Uterus (tissue), 3 donors: ENCODE measurements at regions not wholly inside any gene's neighbourhood (a gene's known extent, or its start where the extent isn't known, plus 50 kb on each side); places are given as distances from the start of the nearest gene placed in this dataset.

Experiments used
- DNase-seq, 2 donors: peaks; one replicate each; pipeline ENCODE4 v3.0.0-alpha.2; 2019 to 2020
- H3K27ac ChIP-seq, 2 donors: fragments of 200-600 bp; sonication (generic); 1 replicate in 1 of 2; 2 replicates in 1 of 2; pipeline ENCODE4 v1.5.1; 2016 to 2018
- H3K27me3 ChIP-seq, 2 donors: fragments of 200-600 bp; sonication (generic); one replicate each; pipeline ENCODE4 v1.5.1; 2018 to 2019; ENCODE audit warnings: control low read depth in 1 of 2
- H3K36me3 ChIP-seq, 2 donors: fragments of 200-600 bp; sonication (generic); one replicate each; pipeline ENCODE4 v1.5.1; 2019; ENCODE audit warnings: control low read depth in 1 of 2
- H3K4me1 ChIP-seq, 2 donors: fragments of 200-600 bp; sonication (generic); one replicate each; pipeline ENCODE4 v1.5.1; 2018 to 2019; ENCODE audit warnings: control low read depth in 1 of 2
- H3K4me3 ChIP-seq, 2 donors: fragments of 200-600 bp; sonication (generic); 1 replicate in 1 of 2; 2 replicates in 1 of 2; pipeline ENCODE4 v1.5.1; 2018 to 2019; ENCODE audit warnings: mild to moderate bottlenecking in 1 of 2
- H3K9me3 ChIP-seq, 2 donors: fragments of 200-600 bp; sonication (generic); one replicate each; pipeline ENCODE4 v1.5.1; 2019; ENCODE audit warnings: control low read depth in 1 of 2
- POLR2A ChIP-seq, 2 donors: fragments of 450-650 bp; IDR thresholded peaks; one replicate each; pipeline ENCODE4 v1.6.1; 2016; ENCODE audit warnings: antibody characterized with exemption in 2 of 2, mild to moderate bottlenecking in 1 of 2, moderate library complexity in 1 of 2
- intact Hi-C: fragments of 100-400 bp; cut with DNase I; formaldehyde crosslinking; loops from one replicate; pipeline ENCODE4 v1.15.1; 2023; ENCODE audit warnings: low total_unique reads
- TF ChIP-seq, protein P1 (sequence below), 4 experiments: fragments of 200-600 bp in 2 of 4; fragments of 450-650 bp in 2 of 4; sonication (generic) in 2 of 4; IDR thresholded peaks; one replicate each; pipeline ENCODE4 v1.5.1; 2016 to 2019; ENCODE audit warnings: antibody characterized with exemption in 4 of 4, mild to moderate bottlenecking in 2 of 4, moderate library complexity in 1 of 4
- donor health status: DM: yes; HTN: yes; CAD: no.

DNA sequence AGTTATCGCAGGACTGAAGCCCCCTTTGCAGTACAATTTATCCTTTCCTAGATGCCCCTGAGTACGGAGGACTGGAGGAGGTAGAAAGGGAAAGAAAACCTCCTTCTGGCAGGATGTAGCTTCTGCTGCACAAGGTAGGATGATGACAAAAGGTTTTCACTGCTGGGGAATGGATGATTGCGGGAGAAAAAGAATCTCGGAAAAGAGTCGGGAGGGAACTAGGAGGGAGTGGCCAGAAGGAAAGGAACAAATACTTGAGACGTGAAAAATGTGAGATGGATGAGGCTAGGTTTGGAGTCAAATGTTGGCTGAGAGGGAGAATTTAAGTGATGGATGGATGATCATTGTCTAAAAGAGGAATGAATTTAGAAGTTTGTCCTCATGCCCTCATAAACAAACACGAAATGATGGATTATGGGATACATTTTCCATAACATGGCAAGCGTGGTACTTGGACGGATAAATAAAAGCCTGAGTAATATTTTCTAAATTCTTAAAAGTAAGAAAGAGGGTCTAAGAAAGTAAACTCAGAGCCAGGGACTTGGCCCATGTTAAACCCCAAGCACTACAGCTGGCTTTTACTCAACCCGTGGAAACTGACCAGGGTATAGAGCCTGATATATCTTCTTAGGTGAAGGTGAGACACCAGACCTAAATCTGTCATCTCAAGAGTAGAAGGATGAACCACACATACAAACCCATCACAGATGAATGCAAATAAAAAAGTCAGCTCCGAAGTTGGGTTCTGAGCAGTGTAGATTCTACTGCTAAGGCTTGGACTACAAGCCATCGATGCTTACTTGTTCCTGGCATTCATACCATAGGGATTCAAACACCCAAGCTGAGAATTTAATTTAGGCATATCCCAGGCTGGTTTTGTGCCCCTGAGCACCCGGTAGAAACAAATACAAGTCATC, 72.4 kb downstream of the HFE start:
- DNase-seq, result no peak
- H3K9me3 ChIP-seq, result no peaks in the 10 kb centered on the region
- H3K4me3 ChIP-seq, result peak overlapping the region; percentile 61 to 63
- no peaks in the 10 kb centered on the region for H3K4me1 ChIP-seq
- intact Hi-C loops, result loop anchor here (10.0 kb wide), 1 partner anchor 55 kb away; a partner anchor contains a TSS
- peak overlapping the region; percentile 97 to 99 for H3K27ac ChIP-seq
- H3K27me3 ChIP-seq, result no peaks in the 10 kb centered on the region
- TF ChIP-seq POLR2A (IDR thresholded peaks at IDR 0.05), result no peak
- TF ChIP-seq, protein P1, sequence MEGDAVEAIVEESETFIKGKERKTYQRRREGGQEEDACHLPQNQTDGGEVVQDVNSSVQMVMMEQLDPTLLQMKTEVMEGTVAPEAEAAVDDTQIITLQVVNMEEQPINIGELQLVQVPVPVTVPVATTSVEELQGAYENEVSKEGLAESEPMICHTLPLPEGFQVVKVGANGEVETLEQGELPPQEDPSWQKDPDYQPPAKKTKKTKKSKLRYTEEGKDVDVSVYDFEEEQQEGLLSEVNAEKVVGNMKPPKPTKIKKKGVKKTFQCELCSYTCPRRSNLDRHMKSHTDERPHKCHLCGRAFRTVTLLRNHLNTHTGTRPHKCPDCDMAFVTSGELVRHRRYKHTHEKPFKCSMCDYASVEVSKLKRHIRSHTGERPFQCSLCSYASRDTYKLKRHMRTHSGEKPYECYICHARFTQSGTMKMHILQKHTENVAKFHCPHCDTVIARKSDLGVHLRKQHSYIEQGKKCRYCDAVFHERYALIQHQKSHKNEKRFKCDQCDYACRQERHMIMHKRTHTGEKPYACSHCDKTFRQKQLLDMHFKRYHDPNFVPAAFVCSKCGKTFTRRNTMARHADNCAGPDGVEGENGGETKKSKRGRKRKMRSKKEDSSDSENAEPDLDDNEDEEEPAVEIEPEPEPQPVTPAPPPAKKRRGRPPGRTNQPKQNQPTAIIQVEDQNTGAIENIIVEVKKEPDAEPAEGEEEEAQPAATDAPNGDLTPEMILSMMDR (IDR thresholded peaks at IDR 0.05), result no peak
- H3K36me3 ChIP-seq, result no peaks in the 10 kb centered on the region

DNA sequence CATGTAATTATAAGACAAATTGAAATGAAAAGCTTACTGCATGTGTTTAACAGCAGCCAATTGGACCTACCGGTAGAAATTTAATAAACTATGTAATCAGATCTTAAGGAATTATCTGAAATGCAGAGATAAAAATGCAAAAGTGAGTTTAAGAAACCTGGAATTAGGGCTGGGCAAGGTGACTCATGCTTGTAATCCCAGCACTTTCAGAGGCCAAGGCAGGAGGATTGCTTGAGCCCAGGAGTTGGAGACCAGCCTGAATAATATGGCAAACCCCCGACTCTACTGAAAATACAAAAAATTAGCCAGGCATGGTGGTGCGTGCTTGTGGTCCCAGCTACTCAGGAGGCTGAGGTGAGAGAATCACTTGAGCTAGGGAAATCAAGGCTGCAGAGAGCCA, 74.1 kb downstream of the HFE start:
- Histone ChIP-seq H3K9me3 (no peaks in the 10 kb centered on the region), H3K36me3 (no peaks in the 10 kb centered on the region), H3K4me1 (no peaks in the 10 kb centered on the region), H3K27ac (no peak overlapping the region), H3K4me3 (no peak overlapping the region), H3K27me3 (no peaks in the 10 kb centered on the region)
- intact Hi-C loops, result no loop called here
- DNase-seq, result no peak
- no peak for TF ChIP-seq POLR2A (IDR thresholded peaks at IDR 0.05)
- TF ChIP-seq, protein P1 (IDR thresholded peaks at IDR 0.05), result no peak

DNA sequence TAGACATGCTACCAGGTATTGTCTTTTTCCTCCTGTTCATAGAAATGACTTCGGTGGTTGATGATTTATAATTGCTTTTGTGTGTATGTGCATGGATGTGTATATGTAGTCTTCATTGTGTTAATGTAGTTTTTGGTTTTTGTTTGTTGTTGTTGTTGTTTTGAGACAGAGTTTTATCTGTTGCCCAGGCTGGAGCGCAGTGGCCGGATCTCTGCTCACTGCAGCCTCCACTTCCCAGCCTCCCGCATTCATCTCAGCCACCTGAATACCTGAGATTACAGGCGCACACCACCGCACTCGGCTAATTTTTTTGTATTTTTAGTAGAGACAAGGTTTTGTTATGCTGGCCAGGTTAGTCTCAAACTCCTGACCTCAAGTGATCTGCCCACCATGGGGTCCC, 75.2 kb downstream of the HFE start:
- Histone ChIP-seq H3K36me3 (no peaks in the 10 kb centered on the region), H3K27me3 (no peaks in the 10 kb centered on the region), H3K4me1 (no peaks in the 10 kb centered on the region), H3K27ac (no peak overlapping the region), H3K4me3 (no peak overlapping the region), H3K9me3 (no peaks in the 10 kb centered on the region)
- TF ChIP-seq, protein P1 (IDR thresholded peaks at IDR 0.05), result no peak
- no peak for TF ChIP-seq POLR2A (IDR thresholded peaks at IDR 0.05)
- intact Hi-C loops, result no loop called here
- no peak for DNase-seq

DNA sequence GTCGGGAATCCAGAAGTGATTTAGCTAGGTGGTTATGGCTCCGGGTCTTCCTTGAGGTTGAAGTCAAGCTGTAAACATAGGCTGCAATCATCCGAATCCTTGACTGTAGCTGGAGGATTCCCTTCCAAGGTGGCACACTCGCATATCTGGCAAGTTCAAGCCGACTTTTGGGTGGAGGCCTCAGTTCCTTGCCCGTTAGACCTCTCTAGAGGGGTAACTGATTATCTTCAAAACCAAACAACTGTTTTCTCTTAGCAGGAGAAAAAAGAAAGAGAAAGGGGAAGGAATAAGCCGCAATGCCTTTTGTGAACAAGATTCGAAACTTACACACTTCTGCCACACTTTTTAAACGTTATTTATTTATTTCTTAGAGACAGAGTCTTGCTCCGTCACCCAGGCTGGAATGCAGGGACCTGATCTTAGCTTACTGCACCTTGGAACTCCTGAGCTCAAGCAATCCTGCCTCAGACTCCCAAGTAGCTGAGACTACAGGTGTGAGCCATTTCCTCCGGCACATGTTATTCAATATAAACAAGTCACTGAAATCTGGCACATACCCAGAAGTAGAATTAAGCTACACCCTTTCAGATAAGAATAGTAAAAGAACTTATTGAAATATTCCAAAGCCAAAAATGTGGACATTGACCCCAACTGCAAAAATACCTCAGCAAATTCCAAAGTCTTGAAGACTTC, 76.3 kb downstream of the HFE start:
- intact Hi-C loops, result no loop called here
- no peak for TF ChIP-seq POLR2A (IDR thresholded peaks at IDR 0.05)
- TF ChIP-seq, protein P1 (IDR thresholded peaks at IDR 0.05), result no peak
- no peaks in the 10 kb centered on the region for H3K36me3 ChIP-seq
- no peak for DNase-seq
- H3K27me3 ChIP-seq, result no peaks in the 10 kb centered on the region
- no peaks in the 10 kb centered on the region for H3K9me3 ChIP-seq
- no peak overlapping the region for H3K4me3 ChIP-seq
- H3K27ac ChIP-seq, result no peak overlapping the region
- H3K4me1 ChIP-seq, result no peaks in the 10 kb centered on the region

DNA sequence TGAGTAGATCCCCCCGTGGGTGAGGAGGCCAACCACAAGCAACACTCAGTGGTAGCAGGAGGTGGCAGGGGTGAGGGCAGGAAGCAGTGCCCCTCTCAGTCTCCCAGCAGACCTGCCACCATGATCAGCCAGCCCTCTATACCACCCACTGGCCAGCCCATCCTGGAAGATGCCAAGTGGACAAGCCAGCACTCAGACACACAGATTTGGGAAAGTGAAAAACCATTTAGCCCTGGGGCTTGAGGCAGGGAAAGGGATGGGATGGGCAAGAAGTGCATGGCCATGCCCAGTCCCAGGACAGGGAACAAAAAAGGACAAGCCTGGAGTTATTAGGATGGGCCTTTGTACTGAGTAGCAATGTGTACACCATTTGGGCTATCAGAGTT, 76.9 kb downstream of the HFE start:
- TF ChIP-seq POLR2A (IDR thresholded peaks at IDR 0.05), result no peak
- TF ChIP-seq, protein P1 (IDR thresholded peaks at IDR 0.05), result no peak
- H3K36me3 ChIP-seq, result no peaks in the 10 kb centered on the region

More for the DNA sequence above, 76.9 kb downstream of the HFE start:
- Histone ChIP-seq H3K4me1 (no peaks in the 10 kb centered on the region), H3K9me3 (no peaks in the 10 kb centered on the region), H3K27me3 (no peaks in the 10 kb centered on the region), H3K4me3 (no peak overlapping the region), H3K27ac (no peak overlapping the region)
- intact Hi-C loops, result no loop called here
- DNase-seq, result no peak
